OCI-LY1 (cell line): ENCODE measurements at regions not wholly inside any gene's neighbourhood (a gene's known extent, or its start where the extent isn't known, plus 50 kb on each side); places are given as distances from the start of the nearest gene placed in this dataset.

Experiments
- H2AFZ ChIP-seq: fragments of 200-600 bp; sonication (generic), shearing (Covaris generic); 2 replicates; pipeline ENCODE4 v1.6.0; 2014; ENCODE audit warnings: antibody characterized with exemption, mild to moderate bottlenecking, low read length
- H3F3A ChIP-seq: fragments of 200-600 bp; sonication (generic), shearing (Covaris generic); 2 replicates; pipeline ENCODE4 v1.6.0; 2014; ENCODE audit warnings: mild to moderate bottlenecking, antibody characterized with exemption, low read length, moderate library complexity; ENCODE audit not compliant: insufficient read depth
- H3K27ac ChIP-seq: fragments of 200-600 bp; sonication (generic); 2 replicates; pipeline ENCODE4 v1.5.1; 2014; ENCODE audit warnings: low read length, mixed run types, mild to moderate bottlenecking, low read depth; ENCODE audit not compliant: poor library complexity, severe bottlenecking
- H3K27me3 ChIP-seq: fragments of 200-600 bp; sonication (generic); 2 replicates; pipeline ENCODE4 v1.6.0; 2014; ENCODE audit warnings: antibody characterized with exemption, mild to moderate bottlenecking, low read length, moderate library complexity; ENCODE audit not compliant: insufficient read depth
- H3K36me3 ChIP-seq: fragments of 200-600 bp; sonication (generic); 2 replicates; pipeline ENCODE4 v1.6.1; 2014; ENCODE audit warnings: mild to moderate bottlenecking, antibody characterized with exemption, low read length, moderate library complexity, mixed read lengths; ENCODE audit not compliant: insufficient read depth
- H3K4me1 ChIP-seq: fragments of 200-600 bp; sonication (generic); 2 replicates; pipeline ENCODE4 v1.5.1; 2014; ENCODE audit warnings: mild to moderate bottlenecking, low read length, moderate library complexity; ENCODE audit not compliant: insufficient read depth, severe bottlenecking
- H3K4me2 ChIP-seq: fragments of 200-600 bp; sonication (generic), shearing (Covaris generic); 2 replicates; pipeline ENCODE4 v1.6.1; 2014; ENCODE audit warnings: low read length
- H3K4me3 ChIP-seq: fragments of 200-600 bp; sonication (generic); 2 replicates; pipeline ENCODE4 v1.5.1; 2014; ENCODE audit warnings: low read length, low read depth, mild to moderate bottlenecking, mixed read lengths; ENCODE audit not compliant: poor library complexity, severe bottlenecking
- H3K79me2 ChIP-seq: fragments of 200-600 bp; shearing (Covaris generic); 2 replicates; pipeline ENCODE4 v1.6.1; 2016; ENCODE audit warnings: mixed run types, low read length, mixed read lengths; ENCODE audit not compliant: insufficient read depth
- H3K9ac ChIP-seq: fragments of 200-600 bp; sonication (generic), shearing (Covaris generic); 2 replicates; pipeline ENCODE4 v1.6.1; 2014; ENCODE audit warnings: mild to moderate bottlenecking, low read length, mixed read lengths
- H3K9me2 ChIP-seq: fragments of 200-600 bp; sonication (generic), shearing (Covaris generic); 2 replicates; pipeline ENCODE4 v1.6.1; 2014; ENCODE audit warnings: low read depth, mild to moderate bottlenecking, low read length, mixed read lengths
- H3K9me3 ChIP-seq: fragments of 200-600 bp; shearing (Covaris generic); 2 replicates; pipeline ENCODE4 v1.6.1; 2014; ENCODE audit warnings: low read length, mixed read lengths
- H4K20me1 ChIP-seq: fragments of 200-600 bp; sonication (generic), shearing (Covaris generic); 2 replicates; pipeline ENCODE4 v1.6.0; 2016; ENCODE audit warnings: mild to moderate bottlenecking, low read length; ENCODE audit not compliant: insufficient read depth
- CTCF ChIP-seq: fragments of 200-600 bp; sonication (generic), shearing (Covaris generic); IDR thresholded peaks from 2 replicates; pipeline ENCODE4 v1.5.1; 2017; ENCODE audit warnings: mild to moderate bottlenecking, antibody characterized with exemption, low read length, moderate library complexity, mixed read lengths
- EZH2 ChIP-seq: fragments of 200-600 bp; sonication (generic), shearing (Covaris generic); IDR thresholded peaks from 2 replicates; pipeline ENCODE4 v1.8.0; 2017; ENCODE audit warnings: borderline replicate concordance, mixed run types, mild to moderate bottlenecking, antibody characterized with exemption, low read length, moderate library complexity, mixed read lengths

DNA sequence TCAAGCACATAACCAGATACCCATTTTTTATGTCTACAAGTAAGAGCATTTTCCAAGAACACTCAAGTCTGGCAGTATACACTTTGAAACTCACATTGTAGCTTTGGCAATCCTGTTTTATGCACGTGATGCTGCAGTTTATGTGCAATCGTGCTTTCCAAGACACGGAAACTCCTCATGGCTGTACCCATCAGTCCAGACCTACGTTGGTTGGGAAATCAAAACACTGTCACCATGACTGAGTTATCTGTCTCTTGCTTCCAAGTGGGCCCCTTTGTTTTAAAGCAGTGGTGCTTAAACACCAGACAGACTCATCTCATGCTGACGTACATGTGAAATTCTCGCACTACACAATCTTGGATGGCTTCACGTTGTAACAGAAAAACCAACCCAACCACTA lies 192.8 kb downstream of the LTN1 start:
- Histone ChIP-seq H3K9me3 (no peaks in the 10 kb centered on the region), H3K27me3 (no peaks in the 10 kb centered on the region), H3K4me3 (no peak overlapping the region), H3K4me2 (no peak overlapping the region), H4K20me1 (no peaks in the 10 kb centered on the region), H3K79me2 (no peaks in the 10 kb centered on the region), H3K36me3 (no peaks in the 10 kb centered on the region), H3K9ac (no peak overlapping the region), H2AFZ (no peak overlapping the region), H3K27ac (no peak overlapping the region), H3K4me1 (no peaks in the 10 kb centered on the region), H3F3A (no peaks in the 10 kb centered on the region), H3K9me2 (no peaks in the 10 kb centered on the region)
- no peak for TF ChIP-seq CTCF

GRCh38 chr21:28798798-28799197 lies 193.9 kb downstream of the LTN1 start:
- Histone ChIP-seq H3K4me2 (no peak overlapping the region), H2AFZ (no peak overlapping the region), H3K4me3 (no peak overlapping the region), H3F3A (no peaks in the 10 kb centered on the region), H3K79me2 (no peaks in the 10 kb centered on the region), H3K9me2 (no peaks in the 10 kb centered on the region), H3K36me3 (no peaks in the 10 kb centered on the region), H3K9ac (no peak overlapping the region), H3K4me1 (no peaks in the 10 kb centered on the region), H3K9me3 (no peaks in the 10 kb centered on the region), H3K27ac (no peak overlapping the region), H4K20me1 (no peaks in the 10 kb centered on the region), H3K27me3 (no peaks in the 10 kb centered on the region)
- no peak for TF ChIP-seq EZH2
- TF ChIP-seq CTCF, result no peak

DNA sequence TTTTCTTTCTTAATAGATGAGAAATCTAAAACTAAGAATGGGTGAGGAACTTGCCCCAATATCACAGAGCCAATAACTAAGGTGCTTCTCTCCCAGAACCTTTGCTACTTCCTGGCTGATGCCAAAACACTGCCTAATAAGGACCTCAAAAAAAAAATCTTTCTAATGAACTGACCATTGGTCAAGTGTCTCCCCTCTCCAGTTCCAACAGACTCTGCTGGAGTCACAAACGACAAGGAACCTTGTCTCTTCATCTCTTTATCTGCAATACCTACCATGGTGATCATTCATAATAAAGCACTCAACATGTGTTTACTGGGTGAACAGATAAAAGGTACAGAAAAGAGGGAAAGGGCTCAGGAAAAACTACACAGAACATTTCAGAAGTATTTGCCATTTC lies 197.4 kb downstream of the LTN1 start:
- Histone ChIP-seq H4K20me1 (no peaks in the 10 kb centered on the region), H3K4me1 (no peaks in the 10 kb centered on the region), H3K4me3 (no peak overlapping the region), H3F3A (no peaks in the 10 kb centered on the region), H3K27ac (no peak overlapping the region), H3K9me3 (no peaks in the 10 kb centered on the region), H3K9ac (no peak overlapping the region), H2AFZ (no peak overlapping the region), H3K36me3 (no peaks in the 10 kb centered on the region), H3K27me3 (no peaks in the 10 kb centered on the region), H3K9me2 (no peaks in the 10 kb centered on the region), H3K4me2 (no peak overlapping the region), H3K79me2 (no peaks in the 10 kb centered on the region)
- TF ChIP-seq EZH2 (no peak), CTCF (no peak)
